ENCODE measurements at regions not wholly inside any gene's neighbourhood (a gene's known extent, or its start where the extent isn't known, plus 50 kb on each side); places are given as distances from the start of the nearest gene placed in this dataset.

- no peak for TF ChIP-seq CTCF (IDR thresholded peaks at IDR 0.05)
- DNase-seq, result no peak
- intact Hi-C loops (cut with DNase I), result no loop called here
- H3K36me3 ChIP-seq, result no peaks in the 10 kb centered on the region
- H3K4me1 ChIP-seq, result no peaks in the 10 kb centered on the region
- H3K27ac ChIP-seq, result no peak overlapping the region
- no peak overlapping the region for H3K4me3 ChIP-seq
- no peaks in the 10 kb centered on the region for H3K9me3 ChIP-seq
- no peaks in the 10 kb centered on the region for H3K27me3 ChIP-seq
- no peak overlapping the region for H3K9ac ChIP-seq (ENCODE audit: low read depth in 2 of 2, low read length in 2 of 2)
These were observed 237.0 kb downstream of the SOX9 start for GRCh38 chr17:72357764-72358365.

- H3K27ac ChIP-seq, result no peak overlapping the region
- intact Hi-C loops (cut with DNase I), result no loop called here
- DNase-seq, result no peak
These were observed 237.6 kb downstream of the SOX9 start for GRCh38 chr17:72358465-72358864.

GRCh38 chr17:72359274-72359673, 238.5 kb downstream of the SOX9 start:
- intact Hi-C loops (cut with DNase I), result no loop called here
- H3K27ac ChIP-seq, result no peak overlapping the region

More at GRCh38 chr17:72358465-72358864, 237.6 kb downstream of the SOX9 start:
- Histone ChIP-seq H3K4me1 (no peaks in the 10 kb centered on the region), H3K36me3 (no peaks in the 10 kb centered on the region), H3K4me3 (no peak overlapping the region), H3K27me3 (no peaks in the 10 kb centered on the region), H3K9ac (ENCODE audit: low read depth in 2 of 2, low read length in 2 of 2) (no peak overlapping the region), H3K9me3 (no peaks in the 10 kb centered on the region)
- TF ChIP-seq CTCF (IDR thresholded peaks at IDR 0.05), result no peak

GRCh38 chr17:72359811-72360210, 239.0 kb downstream of the SOX9 start:
- Histone ChIP-seq H3K27me3 (no peaks in the 10 kb centered on the region), H3K9ac (ENCODE audit: low read depth in 2 of 2, low read length in 2 of 2) (no peak overlapping the region), H3K4me3 (no peak overlapping the region), H3K27ac (no peak overlapping the region), H3K36me3 (no peaks in the 10 kb centered on the region), H3K4me1 (no peaks in the 10 kb centered on the region), H3K9me3 (no peaks in the 10 kb centered on the region)
- no peak for DNase-seq
- intact Hi-C loops (cut with DNase I), result no loop called here
- TF ChIP-seq CTCF (IDR thresholded peaks at IDR 0.05), result no peak

More at GRCh38 chr17:72359274-72359673, 238.5 kb downstream of the SOX9 start:
- Histone ChIP-seq H3K9ac (ENCODE audit: low read depth in 2 of 2, low read length in 2 of 2) (no peak overlapping the region), H3K4me1 (no peaks in the 10 kb centered on the region), H3K9me3 (no peaks in the 10 kb centered on the region), H3K36me3 (no peaks in the 10 kb centered on the region), H3K27me3 (no peaks in the 10 kb centered on the region), H3K4me3 (no peak overlapping the region)
- TF ChIP-seq CTCF (IDR thresholded peaks at IDR 0.05), result no peak
- DNase-seq, result no peak

- Histone ChIP-seq H3K27me3 (no peaks in the 10 kb centered on the region), H3K9ac (ENCODE audit: low read depth in 2 of 2, low read length in 2 of 2) (no peak overlapping the region), H3K4me1 (no peaks in the 10 kb centered on the region), H3K9me3 (no peaks in the 10 kb centered on the region), H3K4me3 (no peak overlapping the region), H3K27ac (no peak overlapping the region), H3K36me3 (no peaks in the 10 kb centered on the region)
- intact Hi-C loops (cut with DNase I), result no loop called here
- no peak for TF ChIP-seq CTCF (IDR thresholded peaks at IDR 0.05)
- DNase-seq, result no peak
These were observed 239.6 kb downstream of the SOX9 start for GRCh38 chr17:72360386-72360940.

Data from colonic mucosa (tissue), 4 donors.